ENCODE measurements at regions not wholly inside any gene's neighbourhood (a gene's known extent, or its start where the extent isn't known, plus 50 kb on each side); places are given as distances from the start of the nearest gene placed in this dataset.
"Not testable (repeated sequence)": the region's sequence is repeated elsewhere in the genome, so short reads cannot be mapped to it uniquely, and the experiment has no call there.

GRCh38 chr10:131567279-131568162 lies 256.0 kb upstream of the TCERG1L start:
- no peak for DNase-seq

DNA sequence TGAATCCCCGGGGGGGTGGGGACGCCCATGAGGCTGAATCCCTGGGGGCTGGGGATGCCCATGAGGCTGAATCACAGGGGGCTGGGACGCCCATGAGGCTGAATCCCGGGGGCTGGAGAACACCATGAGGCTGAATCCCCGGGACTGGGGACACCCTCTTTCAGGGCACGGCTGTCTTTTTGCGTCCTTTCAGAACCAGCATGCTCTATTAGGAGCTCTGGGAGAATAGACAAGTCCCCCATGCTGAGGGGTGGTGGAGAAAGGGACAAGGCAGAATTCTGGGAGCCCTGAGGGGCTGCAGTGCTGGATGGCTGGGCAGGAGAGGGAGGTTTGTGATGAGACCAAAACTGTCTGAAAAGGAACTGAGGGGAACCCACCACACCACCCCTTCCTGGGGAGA lies 257.3 kb upstream of the TCERG1L start:
- DNase-seq, result no peak

GRCh38 chr10:131569851-131570715 lies 258.6 kb upstream of the TCERG1L start:
- no peak for DNase-seq

GRCh38 chr10:131570716-131571307 lies 259.3 kb upstream of the TCERG1L start:
- DNase-seq, result no peak

GRCh38 chr10:131571346-131571745 lies 259.8 kb upstream of the TCERG1L start:
- no peak for DNase-seq

DNA sequence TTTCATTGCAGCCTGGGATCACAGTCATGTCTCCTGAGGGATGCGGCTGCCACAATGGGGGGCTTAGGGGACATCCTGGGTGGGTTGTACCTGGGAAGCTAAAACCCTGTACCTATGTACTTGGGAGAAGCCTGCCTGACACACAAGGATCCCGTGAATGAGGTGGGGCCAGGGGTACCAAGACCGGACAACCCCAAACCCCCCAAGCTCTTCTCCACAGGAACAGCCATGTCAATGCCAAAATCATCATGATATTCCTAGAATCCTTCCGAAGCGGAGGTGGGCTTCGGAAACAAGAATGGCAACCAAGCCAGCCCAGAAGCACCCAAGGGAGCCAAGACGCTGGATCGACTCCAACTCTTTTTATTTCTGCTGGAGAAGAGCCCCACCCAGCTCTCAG lies 260.3 kb upstream of the TCERG1L start:
- no peak for DNase-seq

DNA sequence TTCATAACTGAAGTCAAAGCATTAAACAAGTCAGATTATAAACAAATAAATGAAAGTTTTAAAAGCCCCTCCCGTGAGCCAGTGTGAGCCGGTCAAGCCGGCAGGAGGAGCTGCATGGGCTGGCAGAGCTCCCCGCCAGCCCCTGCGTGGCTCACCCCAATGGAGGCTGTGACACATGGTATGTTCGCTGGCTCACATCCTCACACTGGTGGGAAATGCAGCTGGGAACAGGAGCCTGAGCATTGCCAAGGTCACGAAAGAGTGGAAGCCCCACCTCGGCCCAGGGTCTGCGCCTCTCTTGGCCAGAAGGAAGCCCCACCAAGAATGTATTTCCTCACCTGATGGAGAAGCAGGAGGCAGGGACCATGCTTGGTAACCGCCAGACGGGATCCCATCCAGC lies 261.7 kb upstream of the TCERG1L start:
- no peak for DNase-seq

DNA sequence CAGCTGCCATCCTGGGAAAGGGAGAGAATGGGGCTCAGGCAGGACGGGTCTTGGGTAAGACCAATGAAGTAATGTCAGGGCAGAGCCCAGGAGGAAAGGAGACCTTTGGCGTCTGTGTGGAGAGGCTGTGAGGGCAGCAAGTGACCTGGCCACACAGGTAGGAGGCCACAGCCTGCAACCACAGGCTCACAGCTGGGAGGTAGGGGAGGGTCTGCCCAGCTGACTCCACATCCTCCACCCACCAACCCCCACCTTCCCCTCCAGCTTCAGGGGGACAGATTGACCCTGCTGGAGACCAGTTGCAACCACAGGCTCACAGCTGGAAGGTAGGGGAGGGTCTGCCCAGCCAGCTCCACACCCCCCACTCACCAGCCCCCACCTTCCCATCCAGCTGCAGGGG lies 262.2 kb upstream of the TCERG1L start:
- DNase-seq, result no peak

- no peak for DNase-seq
These were observed 262.8 kb upstream of the TCERG1L start for GRCh38 chr10:131574363-131574706.

GRCh38 chr10:131574707-131575430 lies 263.3 kb upstream of the TCERG1L start:
- DNase-seq, result no peak

GRCh38 chr10:131575877-131576276 lies 264.4 kb upstream of the TCERG1L start:
- no peak for DNase-seq

GRCh38 chr10:131576341-131577177 lies 265.0 kb upstream of the TCERG1L start:
- DNase-seq, result no peak

DNA sequence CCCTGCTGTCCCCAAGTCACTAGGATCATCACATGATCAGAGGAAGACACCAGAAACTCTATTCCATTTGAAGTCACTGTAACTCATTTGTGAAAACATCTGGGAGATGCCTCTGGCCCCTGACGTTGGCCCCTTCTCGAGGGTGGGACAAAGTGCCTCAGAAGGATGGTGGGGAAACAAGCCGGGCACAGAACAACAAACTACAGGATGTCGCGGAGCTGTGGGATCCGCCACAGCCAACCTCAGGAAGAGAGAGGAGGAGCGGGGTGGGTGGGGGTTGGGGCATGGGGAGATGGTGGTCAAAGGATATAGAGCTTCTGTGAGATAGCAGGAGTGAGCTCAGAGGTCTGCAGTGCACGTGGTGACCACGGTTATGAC lies 265.6 kb upstream of the TCERG1L start:
- no peak for DNase-seq

GRCh38 chr10:131577786-131578471 lies 266.4 kb upstream of the TCERG1L start:
- DNase-seq, result no peak

GRCh38 chr10:131578472-131578970 lies 267.0 kb upstream of the TCERG1L start:
- no peak for DNase-seq

- DNase-seq, result no peak
These were observed 267.9 kb upstream of the TCERG1L start for GRCh38 chr10:131579251-131580071.

GRCh38 chr10:131580076-131580652 lies 268.6 kb upstream of the TCERG1L start:
- DNase-seq, result no peak

DNA sequence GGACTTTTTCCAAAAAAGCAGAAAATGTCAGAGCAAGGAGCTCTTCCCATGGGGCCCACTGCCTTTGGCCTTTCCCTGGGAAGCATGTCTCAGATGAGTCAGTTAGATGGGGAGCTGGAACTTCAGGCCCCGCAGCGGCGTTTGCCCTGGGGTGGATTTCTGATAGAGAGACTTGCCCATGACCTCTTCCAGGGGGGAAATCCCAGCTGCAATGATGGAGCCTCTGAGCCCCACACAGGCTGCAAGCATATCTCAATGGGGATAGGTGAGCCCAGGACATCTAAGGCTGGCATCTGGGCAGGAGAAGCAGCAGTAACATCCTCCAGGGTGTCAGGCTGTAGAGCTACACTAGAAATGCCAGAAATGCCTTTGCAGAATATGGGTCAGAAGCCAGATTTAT lies 269.2 kb upstream of the TCERG1L start:
- no peak for DNase-seq

GRCh38 chr10:131581547-131581946 lies 270.0 kb upstream of the TCERG1L start:
- DNase-seq, result not testable (repeated sequence)

GRCh38 chr10:131584287-131584686 lies 272.8 kb upstream of the TCERG1L start:
- no peak for DNase-seq
